Ascending aorta (tissue), 2 donors: ENCODE measurements at regions not wholly inside any gene's neighbourhood (a gene's known extent, or its start where the extent isn't known, plus 50 kb on each side); places are given as distances from the start of the nearest gene placed in this dataset.

ENCODE experiments used
- DNase-seq, 2 donors: peaks; one replicate each; pipeline ENCODE4 v3.0.0-alpha.2; 2019; ENCODE audit warnings: low spot score in 2 of 2
- H3K27ac ChIP-seq, 2 donors: fragments of 200-600 bp; sonication (generic); one replicate each; pipeline ENCODE4 v1.5.1; 2016 to 2017; ENCODE audit warnings: mild to moderate bottlenecking in 1 of 2
- H3K27me3 ChIP-seq: fragments of 200-600 bp; sonication (generic); one replicate; pipeline ENCODE4 v1.5.1; 2017
- H3K36me3 ChIP-seq, 2 donors: fragments of 200-600 bp; sonication (generic); one replicate each; pipeline ENCODE4 v1.5.1; 2016
- H3K4me1 ChIP-seq, 2 donors: fragments of 200-600 bp; sonication (generic); one replicate each; pipeline ENCODE4 v1.5.1; 2016 to 2017; ENCODE audit warnings: mild to moderate bottlenecking in 1 of 2
- H3K4me3 ChIP-seq, 2 donors: fragments of 200-600 bp; sonication (generic); one replicate each; pipeline ENCODE4 v1.5.1; 2016 to 2017; ENCODE audit warnings: mild to moderate bottlenecking in 1 of 2
- H3K9me3 ChIP-seq, 2 donors: fragments of 200-600 bp; sonication (generic); one replicate each; pipeline ENCODE4 v1.5.1; 2016
- CTCF ChIP-seq, 3 experiments: fragments of 200-600 bp in 2 of 3; fragments of 450-650 bp in 1 of 3; sonication (generic) in 2 of 3; IDR thresholded peaks; one replicate each; pipeline ENCODE4 v1.5.1; 2016 to 2019; ENCODE audit warnings: antibody characterized with exemption in 3 of 3, mild to moderate bottlenecking in 1 of 3, moderate library complexity in 1 of 3
- intact Hi-C: fragments of 100-400 bp; cut with DNase I; formaldehyde crosslinking; loops from one replicate; pipeline ENCODE4 v1.15.1; 2023

GRCh38 chr1:14106679-14107313 lies 406.8 kb downstream of the PRDM2 start:
- Histone ChIP-seq H3K4me1 (peaks cover 0 to 4% of the 10 kb centered on the region in 2 donors), H3K9me3 (no peaks in the 10 kb centered on the region), H3K27ac (no peak overlapping the region), H3K4me3 (no peak overlapping the region), H3K27me3 (no peaks in the 10 kb centered on the region), H3K36me3 (no peaks in the 10 kb centered on the region)
- intact Hi-C loops: no loop called here
- no peak for TF ChIP-seq CTCF (IDR thresholded peaks at IDR 0.05)
- DNase-seq: no peak

- no peak for TF ChIP-seq CTCF (IDR thresholded peaks at IDR 0.05)
- Histone ChIP-seq H3K36me3 (no peaks in the 10 kb centered on the region), H3K9me3 (no peaks in the 10 kb centered on the region), H3K27me3 (no peaks in the 10 kb centered on the region), H3K4me1 (peaks cover 0 to 4% of the 10 kb centered on the region in 2 donors), H3K27ac (no peak overlapping the region), H3K4me3 (no peak overlapping the region)
- intact Hi-C loops: no loop called here
- DNase-seq: no peak
These were observed 408.6 kb downstream of the PRDM2 start for GRCh38 chr1:14108356-14109275.

- no peak overlapping the region for H3K4me3 ChIP-seq
- no peak for DNase-seq
- H3K9me3 ChIP-seq: no peaks in the 10 kb centered on the region
- H3K27me3 ChIP-seq: no peaks in the 10 kb centered on the region
- no peak for TF ChIP-seq CTCF (IDR thresholded peaks at IDR 0.05)
- peaks cover 0 to 4% of the 10 kb centered on the region in 2 donors for H3K4me1 ChIP-seq
- no peaks in the 10 kb centered on the region for H3K36me3 ChIP-seq
- intact Hi-C loops: no loop called here
- H3K27ac ChIP-seq: no peak overlapping the region
These were observed 409.3 kb downstream of the PRDM2 start for GRCh38 chr1:14109276-14109635.

- Histone ChIP-seq H3K9me3 (no peaks in the 10 kb centered on the region), H3K36me3 (no peaks in the 10 kb centered on the region), H3K27me3 (no peaks in the 10 kb centered on the region), H3K4me1 (peaks cover 0 to 4% of the 10 kb centered on the region in 2 donors), H3K27ac (no peak overlapping the region), H3K4me3 (no peak overlapping the region)
- intact Hi-C loops: no loop called here
- DNase-seq: no peak
- no peak for TF ChIP-seq CTCF (IDR thresholded peaks at IDR 0.05)
These were observed 410.1 kb downstream of the PRDM2 start for GRCh38 chr1:14110040-14110439.

GRCh38 chr1:14111121-14111520 lies 411.1 kb downstream of the PRDM2 start:
- intact Hi-C loops: no loop called here
- no peak for TF ChIP-seq CTCF (IDR thresholded peaks at IDR 0.05)
- H3K27me3 ChIP-seq: no peaks in the 10 kb centered on the region

More at GRCh38 chr1:14111121-14111520, 411.1 kb downstream of the PRDM2 start:
- Histone ChIP-seq H3K36me3 (no peaks in the 10 kb centered on the region), H3K27ac (no peak overlapping the region), H3K9me3 (no peaks in the 10 kb centered on the region), H3K4me3 (no peak overlapping the region), H3K4me1 (peaks cover 0 to 4% of the 10 kb centered on the region in 2 donors)
- no peak for DNase-seq
